HFFc6 (cell line): ENCODE measurements at regions not wholly inside any gene's neighbourhood (a gene's known extent, or its start where the extent isn't known, plus 50 kb on each side); places are given as distances from the start of the nearest gene placed in this dataset.

Experiments used
- DNase-seq: peaks from one replicate; pipeline ENCODE4 v3.0.0-alpha.2; 2018
- H3K27ac Mint-ChIP-seq: 2 replicates; pipeline ENCODE4 v1.8.0; 2020; ENCODE audit warnings: mild to moderate bottlenecking, mixed read lengths
- H3K27me3 Mint-ChIP-seq: 2 replicates; pipeline ENCODE4 v1.8.0; 2021; ENCODE audit warnings: mild to moderate bottlenecking, moderate library complexity, mixed read lengths; ENCODE audit not compliant: insufficient read depth
- H3K36me3 Mint-ChIP-seq: 2 replicates; pipeline ENCODE4 v1.8.0; 2021; ENCODE audit warnings: low read depth, mixed read lengths
- H3K4me1 Mint-ChIP-seq: 2 replicates; pipeline ENCODE4 v1.8.0; 2020; ENCODE audit warnings: low read depth, mixed read lengths
- H3K4me3 Mint-ChIP-seq: 2 replicates; pipeline ENCODE4 v1.8.0; 2020; ENCODE audit warnings: mild to moderate bottlenecking, moderate library complexity, mixed read lengths
- H3K9me3 Mint-ChIP-seq: 2 replicates; pipeline ENCODE4 v1.8.0; 2020; ENCODE audit warnings: mild to moderate bottlenecking, mixed read lengths
- TF ChIP-seq, protein P1 (sequence below): fragments of 200-600 bp; sonication (generic); IDR thresholded peaks from 2 replicates; pipeline ENCODE4 v1.5.0; 2021; ENCODE audit warnings: antibody characterized with exemption, mild to moderate bottlenecking

DNA sequence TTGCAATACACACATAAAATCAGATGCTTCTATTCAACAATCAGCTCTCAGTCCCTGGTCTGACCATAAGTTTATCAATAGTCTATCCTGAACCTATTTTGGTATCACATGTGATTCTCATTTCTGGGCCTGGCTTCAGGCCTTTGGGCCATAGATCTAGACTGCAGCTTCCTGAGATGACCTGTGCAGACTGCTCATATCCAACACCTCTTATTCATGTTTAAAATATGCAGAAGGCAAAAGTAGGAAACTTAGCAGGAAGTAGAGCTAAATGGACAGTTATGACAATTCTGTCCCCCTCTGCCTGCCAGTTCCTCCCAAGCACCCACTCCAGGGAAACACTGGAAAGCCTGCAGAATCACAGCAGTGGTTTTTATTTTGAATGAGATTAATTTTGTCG, 53.3 kb downstream of the C7orf25 start:
- Mint-ChIP-seq H3K9me3 (peaks cover 16% of the 10 kb centered on the region), H3K27ac (no peak overlapping the region), H3K4me3 (no peak overlapping the region), H3K27me3 (peaks cover 16% of the 10 kb centered on the region), H3K4me1 (peaks cover 33% of the 10 kb centered on the region), H3K36me3 (peaks cover 7% of the 10 kb centered on the region; the same call in 1 of the 2 replicates)
- DNase-seq = peak; percentile 34
- TF ChIP-seq, protein P1, sequence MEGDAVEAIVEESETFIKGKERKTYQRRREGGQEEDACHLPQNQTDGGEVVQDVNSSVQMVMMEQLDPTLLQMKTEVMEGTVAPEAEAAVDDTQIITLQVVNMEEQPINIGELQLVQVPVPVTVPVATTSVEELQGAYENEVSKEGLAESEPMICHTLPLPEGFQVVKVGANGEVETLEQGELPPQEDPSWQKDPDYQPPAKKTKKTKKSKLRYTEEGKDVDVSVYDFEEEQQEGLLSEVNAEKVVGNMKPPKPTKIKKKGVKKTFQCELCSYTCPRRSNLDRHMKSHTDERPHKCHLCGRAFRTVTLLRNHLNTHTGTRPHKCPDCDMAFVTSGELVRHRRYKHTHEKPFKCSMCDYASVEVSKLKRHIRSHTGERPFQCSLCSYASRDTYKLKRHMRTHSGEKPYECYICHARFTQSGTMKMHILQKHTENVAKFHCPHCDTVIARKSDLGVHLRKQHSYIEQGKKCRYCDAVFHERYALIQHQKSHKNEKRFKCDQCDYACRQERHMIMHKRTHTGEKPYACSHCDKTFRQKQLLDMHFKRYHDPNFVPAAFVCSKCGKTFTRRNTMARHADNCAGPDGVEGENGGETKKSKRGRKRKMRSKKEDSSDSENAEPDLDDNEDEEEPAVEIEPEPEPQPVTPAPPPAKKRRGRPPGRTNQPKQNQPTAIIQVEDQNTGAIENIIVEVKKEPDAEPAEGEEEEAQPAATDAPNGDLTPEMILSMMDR = no peak

DNA sequence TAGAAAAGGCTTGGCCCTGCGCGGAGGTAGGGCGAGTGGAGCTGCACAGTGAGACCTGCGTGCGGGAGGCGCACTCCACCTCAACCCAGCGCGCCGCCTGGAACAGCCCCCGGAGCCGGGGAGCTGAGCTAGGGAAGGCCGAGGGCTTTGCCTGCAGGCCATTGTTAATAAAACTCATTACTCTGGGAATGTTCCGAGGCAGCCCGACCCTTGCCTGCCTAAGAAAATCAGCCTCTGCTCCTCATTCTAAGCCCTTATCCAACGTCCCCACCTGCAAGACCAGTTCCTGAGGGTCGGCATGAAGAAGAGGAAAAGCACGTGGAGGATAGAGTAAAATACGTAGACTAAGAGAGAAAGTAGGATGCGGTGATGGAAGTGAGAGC, 55.3 kb downstream of the C7orf25 start:
- TF ChIP-seq, protein P1 = no peak
- H3K9me3 Mint-ChIP-seq = peaks cover 10% of the 10 kb centered on the region
- peak overlapping the region; percentile 94 for H3K4me3 Mint-ChIP-seq
- H3K27ac Mint-ChIP-seq = peak overlapping the region; percentile 67
- no peaks in the 10 kb centered on the region; the same call in 1 of the 2 replicates for H3K36me3 Mint-ChIP-seq
- H3K27me3 Mint-ChIP-seq = peaks cover 17% of the 10 kb centered on the region
- no peak for DNase-seq
- H3K4me1 Mint-ChIP-seq = peaks cover 33% of the 10 kb centered on the region

- no peaks in the 10 kb centered on the region for H3K36me3 Mint-ChIP-seq
- H3K9me3 Mint-ChIP-seq = no peaks in the 10 kb centered on the region
- no peak overlapping the region for H3K27ac Mint-ChIP-seq
- H3K4me1 Mint-ChIP-seq = peaks cover 33% of the 10 kb centered on the region
- TF ChIP-seq, protein P1 = no peak
- DNase-seq = no peak
- H3K4me3 Mint-ChIP-seq = no peak overlapping the region
- H3K27me3 Mint-ChIP-seq = peaks cover 16% of the 10 kb centered on the region
These were observed 57.2 kb downstream of the C7orf25 start for GRCh38 chr7:42854571-42855118.

GRCh38 chr7:42852531-42852930, 59.3 kb downstream of the C7orf25 start:
- H3K9me3 Mint-ChIP-seq = no peaks in the 10 kb centered on the region
- peaks cover 16% of the 10 kb centered on the region for H3K27me3 Mint-ChIP-seq
- H3K4me3 Mint-ChIP-seq = no peak overlapping the region
- H3K4me1 Mint-ChIP-seq = peaks cover 13% of the 10 kb centered on the region
- H3K36me3 Mint-ChIP-seq = no peaks in the 10 kb centered on the region
- H3K27ac Mint-ChIP-seq = no peak overlapping the region
- DNase-seq = no peak
- TF ChIP-seq, protein P1 = no peak

DNA sequence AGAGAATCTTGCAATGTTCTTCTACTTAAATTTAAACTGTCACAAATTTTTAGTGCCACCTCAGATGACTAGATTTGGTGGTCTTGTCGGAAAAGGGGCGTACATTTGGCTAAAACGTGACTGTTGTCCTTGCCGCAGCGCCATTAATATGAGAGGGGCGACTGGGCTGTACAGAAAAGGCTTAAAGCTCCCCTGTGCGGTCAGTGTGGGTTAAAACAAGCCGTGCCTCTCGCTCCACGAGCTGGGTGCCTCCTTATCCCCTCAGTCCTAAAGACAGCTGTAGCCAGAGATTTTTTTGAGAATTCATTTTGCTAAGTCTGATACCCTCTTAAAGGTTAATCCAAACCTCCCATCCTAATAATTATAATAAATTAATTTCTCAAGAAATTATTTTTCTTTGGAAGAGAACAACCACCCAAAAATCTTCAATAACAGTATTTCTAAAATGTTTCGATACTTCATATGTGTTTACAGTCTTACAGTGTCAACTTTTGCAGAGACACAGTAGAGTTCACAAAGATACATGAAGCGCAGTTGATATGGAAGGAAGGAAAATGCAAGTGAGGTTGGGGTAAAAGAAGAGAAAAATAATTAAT, 68.6 kb downstream of the C7orf25 start:
- Mint-ChIP-seq H3K36me3 (no peaks in the 10 kb centered on the region), H3K9me3 (no peaks in the 10 kb centered on the region), H3K27me3 (peaks cover 22% of the 10 kb centered on the region), H3K27ac (no peak overlapping the region), H3K4me3 (peak overlapping the region; percentile 44; the same call in 1 of the 2 replicates), H3K4me1 (no peaks in the 10 kb centered on the region)
- no peak for DNase-seq
- TF ChIP-seq, protein P1 = peak; percentile 65
